BE2C (cell line): ENCODE measurements at regions not wholly inside any gene's neighbourhood (a gene's known extent, or its start where the extent isn't known, plus 50 kb on each side); places are given as distances from the start of the nearest gene placed in this dataset.

Experiments used
- DNase-seq: peaks from one replicate; pipeline ENCODE4 v3.0.0-alpha.2; 2020
- H3K27me3 ChIP-seq: fragments of 250-450 bp; sonication (Bioruptor Pico); 2 replicates; pipeline ENCODE4 v1.5.1; 2020; ENCODE audit warnings: mild to moderate bottlenecking
- H3K36me3 ChIP-seq: fragments of 250-450 bp; sonication (Bioruptor Pico); 2 replicates; pipeline ENCODE4 v1.5.1; 2020; ENCODE audit warnings: mild to moderate bottlenecking
- H3K4me1 ChIP-seq: fragments of 250-450 bp; sonication (Bioruptor Pico); 2 replicates; pipeline ENCODE4 v1.5.1; 2020
- H3K4me3 ChIP-seq: 2 replicates; pipeline ENCODE4 v1.5.1; 2011; ENCODE audit warnings: low read depth, low read length
- H3K9me3 ChIP-seq: fragments of 250-450 bp; sonication (Bioruptor Pico); 2 replicates; pipeline ENCODE4 v1.5.1; 2020
- CTCF ChIP-seq: IDR thresholded peaks from 2 replicates; pipeline ENCODE4 v1.5.1; 2012; ENCODE audit warnings: mild to moderate bottlenecking, low read depth, low read length

- peak; percentile 29 for DNase-seq
- peaks cover 46% of the 10 kb centered on the region for H3K27me3 ChIP-seq
- H3K9me3 ChIP-seq, result no peaks in the 10 kb centered on the region
- no peak for TF ChIP-seq CTCF
- H3K4me1 ChIP-seq, result no peaks in the 10 kb centered on the region
- peak overlapping the region; percentile 66 for H3K4me3 ChIP-seq
- H3K36me3 ChIP-seq, result no peaks in the 10 kb centered on the region
These were observed 170.0 kb downstream of the GPX5 start for GRCh38 chr6:28695715-28696114.

GRCh38 chr6:28696167-28696566, 170.5 kb downstream of the GPX5 start:
- Histone ChIP-seq H3K27me3 (peaks cover 50% of the 10 kb centered on the region), H3K36me3 (no peaks in the 10 kb centered on the region), H3K4me1 (no peaks in the 10 kb centered on the region), H3K9me3 (no peaks in the 10 kb centered on the region), H3K4me3 (peak overlapping the region; percentile 66)
- TF ChIP-seq CTCF, result no peak
- DNase-seq, result no peak

- DNase-seq, result no peak
- peaks cover 54% of the 10 kb centered on the region for H3K27me3 ChIP-seq
- peak overlapping the region; percentile 66 for H3K4me3 ChIP-seq
- TF ChIP-seq CTCF, result no peak
- H3K4me1 ChIP-seq, result no peaks in the 10 kb centered on the region
- H3K9me3 ChIP-seq, result no peaks in the 10 kb centered on the region
- no peaks in the 10 kb centered on the region for H3K36me3 ChIP-seq
These were observed 171.0 kb downstream of the GPX5 start for GRCh38 chr6:28696682-28697081.

GRCh38 chr6:28707387-28708282, 182.0 kb downstream of the GPX5 start:
- no peaks in the 10 kb centered on the region for H3K9me3 ChIP-seq
- H3K27me3 ChIP-seq, result no peaks in the 10 kb centered on the region
- DNase-seq, result no peak
- H3K4me3 ChIP-seq, result no peak overlapping the region
- TF ChIP-seq CTCF, result no peak
- no peaks in the 10 kb centered on the region for H3K36me3 ChIP-seq
- H3K4me1 ChIP-seq, result no peaks in the 10 kb centered on the region

GRCh38 chr6:28709478-28710349, 184.0 kb downstream of the GPX5 start:
- Histone ChIP-seq H3K4me1 (no peaks in the 10 kb centered on the region), H3K9me3 (no peaks in the 10 kb centered on the region), H3K4me3 (peak overlapping the region; percentile 93), H3K36me3 (no peaks in the 10 kb centered on the region), H3K27me3 (no peaks in the 10 kb centered on the region)
- peak; percentile 63 for DNase-seq
- TF ChIP-seq CTCF, result no peak
